ENCODE measurements at regions not wholly inside any gene's neighbourhood (a gene's known extent, or its start where the extent isn't known, plus 50 kb on each side); places are given as distances from the start of the nearest gene placed in this dataset.

DNA sequence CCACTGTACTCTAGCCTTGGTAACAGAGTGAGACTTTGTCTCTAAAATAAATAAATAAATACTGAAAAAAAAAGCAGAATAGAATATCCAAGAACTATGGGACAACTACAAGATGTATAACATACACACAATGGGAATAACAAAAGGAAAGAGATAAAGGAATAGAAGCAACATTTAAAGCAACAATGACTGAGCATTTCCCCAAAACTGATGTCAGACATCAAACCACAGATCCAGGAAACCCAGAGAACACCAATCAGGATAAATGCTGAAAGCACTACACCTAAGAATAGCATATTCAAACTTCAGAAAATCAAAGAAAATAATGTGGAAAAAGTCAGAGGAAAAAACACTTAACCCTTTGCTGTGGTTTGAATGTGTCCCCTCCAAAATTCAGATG is 436.4 kb downstream of the ACTL7B start:
- Mint-ChIP-seq H3K27me3 (ENCODE audit: insufficient read depth, low read depth, poor library complexity) (no peaks in the 10 kb centered on the region), H3K27ac (no peak overlapping the region), H3K4me3 (no peak overlapping the region), H3K36me3 (ENCODE audit: low read depth) (no peaks in the 10 kb centered on the region), H3K9me3 (no peaks in the 10 kb centered on the region; the same call in 2 of the 3 replicates), H3K4me1 (no peaks in the 10 kb centered on the region)
- TF ChIP-seq, protein P1, sequence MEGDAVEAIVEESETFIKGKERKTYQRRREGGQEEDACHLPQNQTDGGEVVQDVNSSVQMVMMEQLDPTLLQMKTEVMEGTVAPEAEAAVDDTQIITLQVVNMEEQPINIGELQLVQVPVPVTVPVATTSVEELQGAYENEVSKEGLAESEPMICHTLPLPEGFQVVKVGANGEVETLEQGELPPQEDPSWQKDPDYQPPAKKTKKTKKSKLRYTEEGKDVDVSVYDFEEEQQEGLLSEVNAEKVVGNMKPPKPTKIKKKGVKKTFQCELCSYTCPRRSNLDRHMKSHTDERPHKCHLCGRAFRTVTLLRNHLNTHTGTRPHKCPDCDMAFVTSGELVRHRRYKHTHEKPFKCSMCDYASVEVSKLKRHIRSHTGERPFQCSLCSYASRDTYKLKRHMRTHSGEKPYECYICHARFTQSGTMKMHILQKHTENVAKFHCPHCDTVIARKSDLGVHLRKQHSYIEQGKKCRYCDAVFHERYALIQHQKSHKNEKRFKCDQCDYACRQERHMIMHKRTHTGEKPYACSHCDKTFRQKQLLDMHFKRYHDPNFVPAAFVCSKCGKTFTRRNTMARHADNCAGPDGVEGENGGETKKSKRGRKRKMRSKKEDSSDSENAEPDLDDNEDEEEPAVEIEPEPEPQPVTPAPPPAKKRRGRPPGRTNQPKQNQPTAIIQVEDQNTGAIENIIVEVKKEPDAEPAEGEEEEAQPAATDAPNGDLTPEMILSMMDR (conservative IDR thresholded peaks at IDR 0.05; ENCODE audit: low read depth in 2 of 2): no peak
- TF ChIP-seq CREB1 (CRISPR knock-in tag; IDR thresholded peaks at IDR 0.05; ENCODE audit: low read depth) (no peak), EZH2phosphoT487 (IDR thresholded peaks at IDR 0.05; ENCODE audit: unreplicated experiment) (no peak), ZNF114 (CRISPR knock-in tag; IDR thresholded peaks at IDR 0.05) (no peak), ZNF331 (CRISPR knock-in tag; IDR thresholded peaks at IDR 0.05; ENCODE audit: low read depth) (no peak), EZH2 (IDR thresholded peaks at IDR 0.05; ENCODE audit: low read depth, unreplicated experiment) (no peak), NANOG (IDR thresholded peaks at IDR 0.05; ENCODE audit: borderline replicate concordance) (no peak), POLR2AphosphoS5 (IDR thresholded peaks at IDR 0.05; ENCODE audit: low read depth) (no peak)
- TF ChIP-seq, protein P2, sequence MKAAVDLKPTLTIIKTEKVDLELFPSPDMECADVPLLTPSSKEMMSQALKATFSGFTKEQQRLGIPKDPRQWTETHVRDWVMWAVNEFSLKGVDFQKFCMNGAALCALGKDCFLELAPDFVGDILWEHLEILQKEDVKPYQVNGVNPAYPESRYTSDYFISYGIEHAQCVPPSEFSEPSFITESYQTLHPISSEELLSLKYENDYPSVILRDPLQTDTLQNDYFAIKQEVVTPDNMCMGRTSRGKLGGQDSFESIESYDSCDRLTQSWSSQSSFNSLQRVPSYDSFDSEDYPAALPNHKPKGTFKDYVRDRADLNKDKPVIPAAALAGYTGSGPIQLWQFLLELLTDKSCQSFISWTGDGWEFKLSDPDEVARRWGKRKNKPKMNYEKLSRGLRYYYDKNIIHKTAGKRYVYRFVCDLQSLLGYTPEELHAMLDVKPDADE (IDR thresholded peaks at IDR 0.05): no peak
- no peaks in the 10 kb centered on the region for H3K79me2 ChIP-seq (replicated peaks; ENCODE audit: insufficient read depth)
- no peaks in the 10 kb centered on the region for H3K9me2 ChIP-seq (ENCODE audit: insufficient read depth)
- no peak overlapping the region for H3K27ac ChIP-seq (ENCODE audit: low read depth)
- no peak overlapping the region for H2AFZ ChIP-seq
- H4K20me1 ChIP-seq (replicated peaks; ENCODE audit: insufficient read depth): no peaks in the 10 kb centered on the region
- no peaks in the 10 kb centered on the region for H3K27me3 ChIP-seq (ENCODE audit: insufficient read depth)
- no peak for ATAC-seq
- H3K4me3 ChIP-seq: no peak overlapping the region
- no peaks in the 10 kb centered on the region for H3K36me3 ChIP-seq (ENCODE audit: insufficient read depth)
- DNase-seq (ENCODE audit: low spot score): no peak
- H3K4me2 ChIP-seq: no peak overlapping the region
- H3F3A ChIP-seq (replicated peaks; ENCODE audit: low read depth): no peaks in the 10 kb centered on the region
- H3K4me1 ChIP-seq (ENCODE audit: insufficient read depth): no peaks in the 10 kb centered on the region

DNA sequence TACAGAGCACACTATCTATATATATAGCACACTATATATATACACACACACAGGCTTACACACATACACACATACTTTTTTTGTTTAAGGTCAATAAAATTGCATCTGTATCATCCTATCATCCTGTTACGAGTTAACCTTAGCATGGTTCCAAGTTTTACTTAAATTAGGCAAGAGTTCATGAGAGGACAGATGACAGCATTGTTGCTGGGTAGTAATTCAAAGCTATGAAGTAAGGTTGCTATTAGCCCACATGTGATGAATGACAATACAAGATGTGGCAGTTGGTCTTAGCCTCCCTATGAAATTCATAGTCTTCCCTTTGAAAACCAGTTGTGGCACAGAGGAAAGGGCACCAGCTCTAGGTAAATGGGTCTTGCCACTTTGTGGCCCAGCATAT is 438.1 kb downstream of the ACTL7B start:
- H3K27me3 Mint-ChIP-seq (ENCODE audit: insufficient read depth, low read depth, poor library complexity): no peaks in the 10 kb centered on the region
- Histone ChIP-seq H3K4me1 (ENCODE audit: insufficient read depth) (no peaks in the 10 kb centered on the region), H3K4me3 (no peak overlapping the region), H3F3A (replicated peaks; ENCODE audit: low read depth) (no peaks in the 10 kb centered on the region), H3K9me2 (ENCODE audit: insufficient read depth) (no peaks in the 10 kb centered on the region), H3K27me3 (ENCODE audit: insufficient read depth) (no peaks in the 10 kb centered on the region), H3K4me2 (no peak overlapping the region), H4K20me1 (replicated peaks; ENCODE audit: insufficient read depth) (no peaks in the 10 kb centered on the region), H2AFZ (no peak overlapping the region), H3K79me2 (replicated peaks; ENCODE audit: insufficient read depth) (no peaks in the 10 kb centered on the region), H3K27ac (ENCODE audit: low read depth) (no peak overlapping the region), H3K36me3 (ENCODE audit: insufficient read depth) (no peaks in the 10 kb centered on the region)
- no peak overlapping the region for H3K27ac Mint-ChIP-seq
- no peaks in the 10 kb centered on the region; the same call in 2 of the 3 replicates for H3K9me3 Mint-ChIP-seq
- ATAC-seq: no peak
- H3K4me3 Mint-ChIP-seq: no peak overlapping the region
- no peaks in the 10 kb centered on the region for H3K4me1 Mint-ChIP-seq
- H3K36me3 Mint-ChIP-seq (ENCODE audit: low read depth): no peaks in the 10 kb centered on the region
- DNase-seq (ENCODE audit: low spot score): no peak
- TF ChIP-seq, protein P2 (IDR thresholded peaks at IDR 0.05): no peak
- TF ChIP-seq EZH2phosphoT487 (IDR thresholded peaks at IDR 0.05; ENCODE audit: unreplicated experiment) (no peak), CREB1 (CRISPR knock-in tag; IDR thresholded peaks at IDR 0.05; ENCODE audit: low read depth) (no peak)
- TF ChIP-seq, protein P3, sequence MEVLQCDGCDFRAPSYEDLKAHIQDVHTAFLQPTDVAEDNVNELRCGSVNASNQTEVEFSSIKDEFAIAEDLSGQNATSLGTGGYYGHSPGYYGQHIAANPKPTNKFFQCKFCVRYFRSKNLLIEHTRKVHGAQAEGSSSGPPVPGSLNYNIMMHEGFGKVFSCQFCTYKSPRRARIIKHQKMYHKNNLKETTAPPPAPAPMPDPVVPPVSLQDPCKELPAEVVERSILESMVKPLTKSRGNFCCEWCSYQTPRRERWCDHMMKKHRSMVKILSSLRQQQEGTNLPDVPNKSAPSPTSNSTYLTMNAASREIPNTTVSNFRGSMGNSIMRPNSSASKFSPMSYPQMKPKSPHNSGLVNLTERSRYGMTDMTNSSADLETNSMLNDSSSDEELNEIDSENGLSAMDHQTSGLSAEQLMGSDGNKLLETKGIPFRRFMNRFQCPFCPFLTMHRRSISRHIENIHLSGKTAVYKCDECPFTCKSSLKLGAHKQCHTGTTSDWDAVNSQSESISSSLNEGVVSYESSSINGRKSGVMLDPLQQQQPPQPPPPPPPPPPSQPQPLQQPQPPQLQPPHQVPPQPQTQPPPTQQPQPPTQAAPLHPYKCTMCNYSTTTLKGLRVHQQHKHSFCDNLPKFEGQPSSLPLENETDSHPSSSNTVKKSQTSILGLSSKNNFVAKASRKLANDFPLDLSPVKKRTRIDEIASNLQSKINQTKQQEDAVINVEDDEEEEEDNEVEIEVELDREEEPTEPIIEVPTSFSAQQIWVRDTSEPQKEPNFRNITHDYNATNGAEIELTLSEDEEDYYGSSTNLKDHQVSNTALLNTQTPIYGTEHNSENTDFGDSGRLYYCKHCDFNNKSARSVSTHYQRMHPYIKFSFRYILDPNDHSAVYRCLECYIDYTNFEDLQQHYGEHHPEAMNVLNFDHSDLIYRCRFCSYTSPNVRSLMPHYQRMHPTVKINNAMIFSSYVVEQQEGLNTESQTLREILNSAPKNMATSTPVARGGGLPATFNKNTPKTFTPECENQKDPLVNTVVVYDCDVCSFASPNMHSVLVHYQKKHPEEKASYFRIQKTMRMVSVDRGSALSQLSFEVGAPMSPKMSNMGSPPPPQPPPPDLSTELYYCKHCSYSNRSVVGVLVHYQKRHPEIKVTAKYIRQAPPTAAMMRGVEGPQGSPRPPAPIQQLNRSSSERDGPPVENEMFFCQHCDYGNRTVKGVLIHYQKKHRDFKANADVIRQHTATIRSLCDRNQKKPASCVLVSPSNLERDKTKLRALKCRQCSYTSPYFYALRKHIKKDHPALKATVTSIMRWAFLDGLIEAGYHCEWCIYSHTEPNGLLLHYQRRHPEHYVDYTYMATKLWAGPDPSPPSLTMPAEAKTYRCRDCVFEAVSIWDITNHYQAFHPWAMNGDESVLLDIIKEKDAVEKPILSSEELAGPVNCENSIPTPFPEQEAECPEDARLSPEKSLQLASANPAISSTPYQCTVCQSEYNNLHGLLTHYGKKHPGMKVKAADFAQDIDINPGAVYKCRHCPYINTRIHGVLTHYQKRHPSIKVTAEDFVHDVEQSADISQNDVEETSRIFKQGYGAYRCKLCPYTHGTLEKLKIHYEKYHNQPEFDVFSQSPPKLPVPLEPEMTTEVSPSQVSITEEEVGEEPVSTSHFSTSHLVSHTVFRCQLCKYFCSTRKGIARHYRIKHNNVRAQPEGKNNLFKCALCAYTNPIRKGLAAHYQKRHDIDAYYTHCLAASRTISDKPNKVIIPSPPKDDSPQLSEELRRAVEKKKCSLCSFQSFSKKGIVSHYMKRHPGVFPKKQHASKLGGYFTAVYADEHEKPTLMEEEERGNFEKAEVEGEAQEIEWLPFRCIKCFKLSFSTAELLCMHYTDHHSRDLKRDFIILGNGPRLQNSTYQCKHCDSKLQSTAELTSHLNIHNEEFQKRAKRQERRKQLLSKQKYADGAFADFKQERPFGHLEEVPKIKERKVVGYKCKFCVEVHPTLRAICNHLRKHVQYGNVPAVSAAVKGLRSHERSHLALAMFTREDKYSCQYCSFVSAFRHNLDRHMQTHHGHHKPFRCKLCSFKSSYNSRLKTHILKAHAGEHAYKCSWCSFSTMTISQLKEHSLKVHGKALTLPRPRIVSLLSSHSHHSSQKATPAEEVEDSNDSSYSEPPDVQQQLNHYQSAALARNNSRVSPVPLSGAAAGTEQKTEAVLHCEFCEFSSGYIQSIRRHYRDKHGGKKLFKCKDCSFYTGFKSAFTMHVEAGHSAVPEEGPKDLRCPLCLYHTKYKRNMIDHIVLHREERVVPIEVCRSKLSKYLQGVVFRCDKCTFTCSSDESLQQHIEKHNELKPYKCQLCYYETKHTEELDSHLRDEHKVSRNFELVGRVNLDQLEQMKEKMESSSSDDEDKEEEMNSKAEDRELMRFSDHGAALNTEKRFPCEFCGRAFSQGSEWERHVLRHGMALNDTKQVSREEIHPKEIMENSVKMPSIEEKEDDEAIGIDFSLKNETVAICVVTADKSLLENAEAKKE (CRISPR knock-in tag; IDR thresholded peaks at IDR 0.05): no peak

All from GM23338 (cell line).